ENCODE measurements at regions not wholly inside any gene's neighbourhood (a gene's known extent, or its start where the extent isn't known, plus 50 kb on each side); places are given as distances from the start of the nearest gene placed in this dataset.

- H3K27ac ChIP-seq = no peak overlapping the region
- DNase-seq = no peak
- TF ChIP-seq POLR2A (IDR thresholded peaks at IDR 0.05) = no peak
- TF ChIP-seq, protein P1, sequence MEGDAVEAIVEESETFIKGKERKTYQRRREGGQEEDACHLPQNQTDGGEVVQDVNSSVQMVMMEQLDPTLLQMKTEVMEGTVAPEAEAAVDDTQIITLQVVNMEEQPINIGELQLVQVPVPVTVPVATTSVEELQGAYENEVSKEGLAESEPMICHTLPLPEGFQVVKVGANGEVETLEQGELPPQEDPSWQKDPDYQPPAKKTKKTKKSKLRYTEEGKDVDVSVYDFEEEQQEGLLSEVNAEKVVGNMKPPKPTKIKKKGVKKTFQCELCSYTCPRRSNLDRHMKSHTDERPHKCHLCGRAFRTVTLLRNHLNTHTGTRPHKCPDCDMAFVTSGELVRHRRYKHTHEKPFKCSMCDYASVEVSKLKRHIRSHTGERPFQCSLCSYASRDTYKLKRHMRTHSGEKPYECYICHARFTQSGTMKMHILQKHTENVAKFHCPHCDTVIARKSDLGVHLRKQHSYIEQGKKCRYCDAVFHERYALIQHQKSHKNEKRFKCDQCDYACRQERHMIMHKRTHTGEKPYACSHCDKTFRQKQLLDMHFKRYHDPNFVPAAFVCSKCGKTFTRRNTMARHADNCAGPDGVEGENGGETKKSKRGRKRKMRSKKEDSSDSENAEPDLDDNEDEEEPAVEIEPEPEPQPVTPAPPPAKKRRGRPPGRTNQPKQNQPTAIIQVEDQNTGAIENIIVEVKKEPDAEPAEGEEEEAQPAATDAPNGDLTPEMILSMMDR (IDR thresholded peaks at IDR 0.05) = no peak
- H3K36me3 ChIP-seq (replicated peaks in 1 of 2) = no peaks in the 10 kb centered on the region
- no peaks in the 10 kb centered on the region for H3K27me3 ChIP-seq
- intact Hi-C loops (cut with DNase I) = no loop called here
- H3K9me3 ChIP-seq (replicated peaks in 1 of 3) = no peaks in the 10 kb centered on the region
- no peaks in the 10 kb centered on the region for H3K4me1 ChIP-seq (replicated peaks in 1 of 2)
- H3K4me3 ChIP-seq = no peak overlapping the region
- WGBS, 4 donors = 78 to 88% (median 83%) methylated on average over 3 of the region's 3 CpGs
Measured at GRCh38 chr3:4147556-4148118, 155.5 kb upstream of the SETMAR start.

DNA sequence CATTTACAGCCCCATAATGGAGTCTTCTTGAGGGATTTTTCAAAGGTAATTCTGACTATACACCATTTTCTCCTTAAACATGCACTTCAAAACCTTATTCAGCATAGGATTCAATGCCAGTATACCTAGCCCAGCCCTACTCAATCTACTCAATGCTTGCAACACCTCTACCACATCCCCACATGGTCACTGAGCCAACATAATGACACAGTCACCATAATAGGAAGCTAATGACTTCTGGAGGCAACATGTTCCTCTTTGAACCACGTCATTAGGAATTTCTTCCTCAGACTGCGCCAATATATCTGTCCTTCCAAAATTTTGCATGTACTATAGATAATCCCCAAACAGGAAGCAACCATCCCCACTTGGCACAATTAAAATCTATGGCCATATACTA lies 153.9 kb upstream of the SETMAR start:
- Histone ChIP-seq H3K9me3 (replicated peaks in 1 of 3) (no peaks in the 10 kb centered on the region), H3K27ac (no peak overlapping the region), H3K4me1 (replicated peaks in 1 of 2) (no peaks in the 10 kb centered on the region), H3K36me3 (replicated peaks in 1 of 2) (no peaks in the 10 kb centered on the region), H3K27me3 (no peaks in the 10 kb centered on the region), H3K4me3 (no peak overlapping the region)
- no peak for TF ChIP-seq POLR2A (IDR thresholded peaks at IDR 0.05)
- TF ChIP-seq, protein P1 (IDR thresholded peaks at IDR 0.05) = no peak
- DNase-seq = no peak
- 80 to 94% (median 88%) methylated on average over 2 of the region's 2 CpGs for WGBS, 4 donors
- intact Hi-C loops (cut with DNase I) = no loop called here

- WGBS, 4 donors = 75 to 84% (median 82%) methylated on average over 5 of the region's 5 CpGs
- intact Hi-C loops (cut with DNase I) = no loop called here
- TF ChIP-seq, protein P1 (IDR thresholded peaks at IDR 0.05) = no peak
- Histone ChIP-seq H3K4me1 (replicated peaks in 1 of 2) (no peaks in the 10 kb centered on the region), H3K36me3 (replicated peaks in 1 of 2) (no peaks in the 10 kb centered on the region), H3K27ac (no peak overlapping the region), H3K4me3 (no peak overlapping the region), H3K27me3 (no peaks in the 10 kb centered on the region), H3K9me3 (replicated peaks in 1 of 3) (no peaks in the 10 kb centered on the region)
- no peak for DNase-seq
Measured at GRCh38 chr3:4150816-4151215, 152.4 kb upstream of the SETMAR start.

DNA sequence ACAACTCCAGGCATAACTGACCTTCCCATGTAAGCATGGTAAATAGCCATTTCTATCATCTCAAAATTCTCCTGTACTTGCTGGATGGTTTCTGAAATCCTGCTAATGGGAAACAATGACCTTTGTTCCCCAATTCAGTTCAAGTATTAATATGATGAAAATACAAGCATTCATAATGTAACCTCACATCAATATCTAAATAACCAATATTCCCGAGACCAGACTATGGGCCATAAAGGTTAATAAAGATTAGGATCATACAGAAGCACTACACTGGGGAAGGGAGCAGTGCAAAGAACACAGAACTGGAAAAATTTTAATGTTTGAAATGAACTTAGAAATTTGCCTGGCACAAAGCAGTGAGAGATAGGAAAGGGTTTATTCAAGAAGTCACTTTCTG lies 151.3 kb upstream of the SETMAR start:
- no peak for TF ChIP-seq POLR2A (IDR thresholded peaks at IDR 0.05)
- TF ChIP-seq, protein P1 (IDR thresholded peaks at IDR 0.05) = no peak
- 71 to 92% (median 91%) methylated on average over 1 of the region's 1 CpG for WGBS, 4 donors
- no peak for DNase-seq
- Histone ChIP-seq H3K36me3 (replicated peaks in 1 of 2) (no peaks in the 10 kb centered on the region), H3K4me3 (no peak overlapping the region), H3K27ac (no peak overlapping the region), H3K27me3 (no peaks in the 10 kb centered on the region), H3K9me3 (replicated peaks in 1 of 3) (no peaks in the 10 kb centered on the region), H3K4me1 (replicated peaks in 1 of 2) (no peaks in the 10 kb centered on the region)
- intact Hi-C loops (cut with DNase I) = no loop called here
